ENCODE measurements at regions not wholly inside any gene's neighbourhood (a gene's known extent, or its start where the extent isn't known, plus 50 kb on each side); places are given as distances from the start of the nearest gene placed in this dataset.

DNA sequence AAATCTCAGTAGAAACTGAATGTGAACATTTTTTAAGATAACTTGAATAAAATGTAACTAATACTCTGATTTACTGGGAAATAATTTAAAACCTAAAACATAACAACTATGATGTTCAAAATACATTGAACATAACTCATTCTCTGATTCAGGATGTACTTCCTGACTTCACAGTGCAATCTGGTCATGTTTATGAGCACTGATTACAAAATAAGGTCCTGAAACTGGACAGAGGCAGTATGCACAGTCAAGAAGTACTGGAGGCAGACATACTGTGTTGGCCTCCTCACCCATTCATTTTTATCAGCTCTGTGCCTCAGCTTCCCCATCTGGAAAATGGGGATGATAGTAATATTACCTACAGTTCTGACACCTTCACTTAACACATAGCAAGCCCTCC lies 651.3 kb downstream of the PTPRC start:
- TF ChIP-seq, protein P1, sequence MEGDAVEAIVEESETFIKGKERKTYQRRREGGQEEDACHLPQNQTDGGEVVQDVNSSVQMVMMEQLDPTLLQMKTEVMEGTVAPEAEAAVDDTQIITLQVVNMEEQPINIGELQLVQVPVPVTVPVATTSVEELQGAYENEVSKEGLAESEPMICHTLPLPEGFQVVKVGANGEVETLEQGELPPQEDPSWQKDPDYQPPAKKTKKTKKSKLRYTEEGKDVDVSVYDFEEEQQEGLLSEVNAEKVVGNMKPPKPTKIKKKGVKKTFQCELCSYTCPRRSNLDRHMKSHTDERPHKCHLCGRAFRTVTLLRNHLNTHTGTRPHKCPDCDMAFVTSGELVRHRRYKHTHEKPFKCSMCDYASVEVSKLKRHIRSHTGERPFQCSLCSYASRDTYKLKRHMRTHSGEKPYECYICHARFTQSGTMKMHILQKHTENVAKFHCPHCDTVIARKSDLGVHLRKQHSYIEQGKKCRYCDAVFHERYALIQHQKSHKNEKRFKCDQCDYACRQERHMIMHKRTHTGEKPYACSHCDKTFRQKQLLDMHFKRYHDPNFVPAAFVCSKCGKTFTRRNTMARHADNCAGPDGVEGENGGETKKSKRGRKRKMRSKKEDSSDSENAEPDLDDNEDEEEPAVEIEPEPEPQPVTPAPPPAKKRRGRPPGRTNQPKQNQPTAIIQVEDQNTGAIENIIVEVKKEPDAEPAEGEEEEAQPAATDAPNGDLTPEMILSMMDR (IDR thresholded peaks at IDR 0.05; ENCODE audit: low read length), result no peak
- TF ChIP-seq EZH2 (IDR thresholded peaks at IDR 0.05; ENCODE audit: borderline replicate concordance, low read length), result no peak

Measured in OCI-LY1 (cell line).